ENCODE measurements at regions not wholly inside any gene's neighbourhood (a gene's known extent, or its start where the extent isn't known, plus 50 kb on each side); places are given as distances from the start of the nearest gene placed in this dataset.
"Not testable (repeated sequence)": the region's sequence is repeated elsewhere in the genome, so short reads cannot be mapped to it uniquely, and the experiment has no call there.

- DNase-seq: no peak
Observed at GRCh38 chr4:83758285-83758684, 222.4 kb downstream of the GPAT3 start.

DNA sequence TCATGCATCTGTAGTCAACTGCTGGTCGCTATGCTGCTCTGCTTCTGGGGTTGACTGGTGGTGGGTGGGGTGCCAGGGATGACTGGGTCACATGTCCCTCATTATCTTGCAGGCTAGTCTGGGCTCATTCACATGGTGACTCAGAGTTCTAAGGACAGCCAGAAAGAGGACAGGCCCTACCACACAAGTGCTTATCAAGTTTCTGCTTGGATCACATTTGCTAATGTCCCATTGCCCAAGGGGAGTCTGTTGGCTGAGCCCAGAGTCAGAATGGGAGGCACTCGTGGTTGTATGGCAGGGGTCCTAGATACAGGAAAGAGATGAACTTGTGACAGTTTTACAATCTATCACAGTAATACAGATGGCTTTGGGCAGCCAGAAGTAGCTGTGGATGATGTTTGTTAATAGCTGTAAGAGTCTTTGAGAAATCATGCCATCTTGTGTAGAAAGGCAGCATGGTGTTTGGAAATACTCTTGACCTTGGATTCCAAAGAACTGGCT lies 221.3 kb downstream of the GPAT3 start:
- DNase-seq: no peak

DNA sequence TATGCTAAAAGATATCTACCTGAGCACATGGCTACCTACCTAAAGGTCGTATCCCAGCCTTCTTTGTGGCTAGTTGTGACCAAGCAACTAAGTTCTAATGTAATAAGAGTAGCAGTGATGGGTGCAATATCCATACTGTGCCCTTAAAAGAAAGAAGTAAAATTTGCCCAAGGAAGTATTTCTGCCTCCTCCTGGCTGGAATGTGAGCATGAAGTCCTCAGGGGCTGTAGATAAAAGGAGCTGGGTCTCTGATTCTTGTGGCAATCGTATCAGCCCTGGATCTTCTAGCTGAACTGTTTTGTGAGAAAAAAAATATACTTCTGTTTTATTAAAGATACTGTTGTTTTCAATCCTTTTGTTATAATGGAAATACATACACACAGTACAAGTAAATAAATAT lies 217.4 kb downstream of the GPAT3 start:
- DNase-seq: no peak

- DNase-seq: no peak
Observed at GRCh38 chr4:83751336-83751949, 215.5 kb downstream of the GPAT3 start.

GRCh38 chr4:83748711-83749110 lies 212.8 kb downstream of the GPAT3 start:
- no peak for DNase-seq

- DNase-seq: no peak
Observed at GRCh38 chr4:83738895-83739294, 203.0 kb downstream of the GPAT3 start.

GRCh38 chr4:83734576-83734975 lies 198.7 kb downstream of the GPAT3 start:
- DNase-seq: no peak

DNA sequence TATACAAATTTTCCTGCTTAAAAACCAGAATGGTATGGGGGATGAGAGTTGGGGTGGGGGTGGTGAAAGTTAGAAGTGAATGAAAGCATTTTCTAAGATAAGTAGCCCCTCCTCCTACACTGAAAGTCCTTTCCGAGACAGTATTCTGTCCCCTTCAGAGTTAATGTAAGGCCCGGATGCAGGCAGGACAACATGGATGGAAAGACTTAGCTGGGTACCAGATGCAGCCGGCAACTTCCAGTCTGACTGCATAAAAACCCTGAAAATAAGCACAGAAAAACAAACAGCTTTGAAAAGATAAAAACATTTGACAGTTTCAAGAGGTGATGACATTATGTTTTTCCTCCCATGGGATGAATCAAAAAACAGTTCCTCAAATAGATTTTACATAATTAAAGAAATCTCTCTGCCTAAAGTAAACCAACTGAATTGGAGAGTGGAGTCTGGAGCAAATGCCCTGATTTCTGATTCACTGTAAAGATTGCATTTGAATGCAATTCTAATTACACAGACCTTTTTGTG lies 196.3 kb downstream of the GPAT3 start:
- DNase-seq: no peak

- DNase-seq: no peak
Observed at GRCh38 chr4:83731609-83732008, 195.7 kb downstream of the GPAT3 start.

GRCh38 chr4:83730958-83731357 lies 195.1 kb downstream of the GPAT3 start:
- not testable (repeated sequence) for DNase-seq

DNA sequence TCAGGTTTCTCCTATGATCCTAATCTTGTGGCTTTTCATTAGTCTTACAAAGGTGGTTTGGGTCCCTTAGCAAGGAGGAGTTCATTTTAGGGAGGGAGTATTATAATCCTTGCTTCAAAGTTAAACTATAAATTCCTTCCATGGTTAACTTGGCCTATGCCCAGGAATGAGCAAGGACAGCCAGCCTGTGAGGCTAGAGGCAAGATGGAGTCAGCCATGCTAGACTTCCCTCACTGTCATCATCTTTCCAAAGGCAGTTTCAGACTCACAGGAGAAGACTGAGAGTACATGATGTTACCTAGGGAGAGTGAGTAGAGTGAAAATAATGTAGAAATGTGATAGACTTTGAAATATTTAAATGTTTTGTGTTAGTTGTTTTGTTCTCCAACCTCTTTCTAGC lies 192.3 kb downstream of the GPAT3 start:
- DNase-seq: no peak

DNA sequence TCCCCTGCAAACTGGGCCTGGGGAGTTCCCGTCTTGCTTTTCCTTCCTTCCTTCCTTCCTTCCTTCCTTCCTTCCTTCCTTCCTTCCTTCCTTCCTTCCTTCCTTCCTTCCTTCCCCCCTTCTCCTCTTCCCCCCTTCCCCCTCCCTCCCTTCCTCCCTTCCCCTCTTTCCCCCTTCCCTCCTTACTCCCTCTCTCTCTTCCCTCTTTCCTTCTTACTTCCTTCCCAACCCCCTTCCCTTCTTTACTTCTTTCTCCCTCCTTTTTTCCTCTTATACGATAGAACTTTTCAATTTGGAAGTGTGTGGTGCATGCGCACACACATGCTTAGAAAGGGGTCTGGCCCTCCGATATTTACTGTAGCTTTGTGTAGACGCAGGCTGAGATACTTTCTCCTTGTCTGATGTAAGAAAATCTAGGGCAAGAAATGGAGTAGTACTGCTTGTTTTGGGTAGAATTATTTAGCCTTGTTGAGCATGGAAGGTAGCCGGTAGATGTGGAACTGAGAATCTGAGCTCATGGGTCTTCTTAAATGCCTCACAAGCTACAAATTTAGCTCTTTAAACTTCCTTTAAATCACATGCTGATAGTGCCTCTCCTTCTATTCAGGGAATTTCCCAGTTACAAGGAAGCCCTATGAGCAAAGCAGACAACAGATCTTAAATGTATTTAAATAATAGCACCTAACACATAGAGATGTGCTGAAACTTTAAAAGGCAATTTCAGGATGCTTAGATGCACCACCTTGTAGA lies 189.6 kb downstream of the GPAT3 start:
- no peak for DNase-seq

GRCh38 chr4:83724485-83725335 lies 188.8 kb downstream of the GPAT3 start:
- peak; percentile 31 for DNase-seq

DNA sequence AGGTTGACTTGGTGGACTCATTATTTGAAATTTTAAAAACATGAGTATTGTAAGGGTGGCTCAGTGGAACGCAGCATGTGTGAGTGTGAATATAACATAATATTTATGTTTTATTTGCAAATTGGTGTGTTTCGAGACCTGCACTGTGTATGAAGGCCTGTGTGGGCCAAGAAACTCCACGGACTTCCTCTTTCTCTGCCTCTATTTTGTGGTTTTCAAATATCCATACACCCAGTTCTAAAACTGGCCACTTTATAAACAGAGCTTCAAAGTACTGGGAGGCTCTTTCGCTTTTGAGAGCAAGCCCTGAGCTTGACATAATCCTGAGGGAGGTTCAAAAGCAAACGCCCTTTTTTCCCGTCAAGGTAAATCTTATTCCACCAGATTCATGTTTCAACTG lies 187.7 kb downstream of the GPAT3 start:
- no peak for DNase-seq

DNA sequence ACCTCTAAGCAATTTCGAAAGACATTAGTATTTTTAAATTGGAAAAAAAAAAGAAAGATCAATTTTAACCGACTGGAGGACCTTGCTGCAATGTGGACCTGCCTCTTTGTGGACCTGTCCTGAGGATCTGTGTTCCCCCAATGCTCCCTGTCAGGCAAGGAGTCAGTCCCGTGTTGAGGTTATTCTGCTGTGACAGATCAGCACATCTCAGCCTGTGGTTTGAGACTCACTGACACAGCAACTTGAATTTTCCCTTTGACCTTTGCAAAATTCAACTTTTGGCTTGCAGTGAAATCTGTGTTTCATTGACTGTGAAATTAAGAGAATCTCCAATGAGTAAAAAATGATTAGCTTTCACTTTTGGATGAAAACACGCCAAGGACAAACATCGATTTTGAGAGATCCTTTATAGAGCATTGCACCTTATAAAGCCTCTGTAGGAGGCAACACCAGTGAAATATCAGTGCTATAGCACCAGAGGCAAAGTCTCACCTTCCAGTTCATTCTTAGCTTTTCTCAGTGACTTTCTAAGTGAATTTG lies 186.9 kb downstream of the GPAT3 start:
- DNase-seq: no peak

DNA sequence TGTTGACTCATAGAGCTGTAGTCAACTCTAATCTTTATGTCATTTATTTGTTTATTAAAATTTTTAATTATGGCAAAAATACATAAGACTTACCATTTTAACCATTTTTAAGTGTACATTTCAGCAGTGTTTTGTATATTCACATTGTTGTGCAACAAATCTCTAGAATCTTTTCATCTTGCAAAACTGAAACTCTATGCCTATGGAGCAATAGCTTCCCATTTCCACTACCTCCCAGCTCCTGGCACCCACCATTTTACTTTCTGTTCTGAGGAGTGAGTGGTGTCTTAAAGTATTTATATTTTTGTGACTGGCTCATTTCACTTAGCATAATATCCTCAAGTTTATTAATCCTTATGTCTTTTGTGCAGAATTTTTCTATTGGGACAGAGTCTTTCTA lies 181.0 kb downstream of the GPAT3 start:
- no peak for DNase-seq

GRCh38 chr4:83712890-83713289 lies 177.0 kb downstream of the GPAT3 start:
- DNase-seq: no peak

GRCh38 chr4:83709627-83710026 lies 173.7 kb downstream of the GPAT3 start:
- peak; percentile 61 for DNase-seq

DNA sequence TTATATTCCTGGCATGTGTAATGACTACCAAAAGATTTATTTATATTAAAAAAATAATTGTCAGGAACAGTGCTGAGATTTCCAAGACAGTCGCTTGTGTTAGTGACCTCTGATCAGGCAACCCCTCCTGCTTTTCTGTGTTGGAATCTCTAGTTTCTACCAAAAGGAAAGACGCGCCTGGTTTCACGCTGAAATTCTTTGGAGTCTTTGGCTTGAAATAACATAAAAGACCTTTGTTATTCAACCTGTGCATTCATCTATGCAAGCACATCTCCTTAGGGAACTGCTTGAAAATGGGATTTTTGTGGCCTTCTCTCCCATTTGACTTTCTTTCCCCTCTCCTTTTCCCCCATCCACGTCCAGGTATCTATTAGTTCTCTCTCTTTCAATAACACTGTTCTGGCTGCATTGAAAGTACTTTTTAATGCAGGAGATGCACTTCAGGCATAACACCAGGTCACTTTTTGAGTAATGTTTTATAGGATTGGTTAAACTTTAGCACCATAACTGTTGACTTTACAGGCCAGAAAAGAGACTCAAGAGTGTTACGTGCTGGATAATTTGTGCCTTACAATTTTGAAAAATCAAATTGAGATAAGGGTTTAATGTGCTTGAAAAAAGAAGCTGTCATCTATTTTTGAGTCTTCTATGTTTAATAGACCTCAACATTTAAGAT lies 172.7 kb downstream of the GPAT3 start:
- no peak for DNase-seq

- DNase-seq: no peak
Observed at GRCh38 chr4:83704786-83705185, 168.9 kb downstream of the GPAT3 start.

GRCh38 chr4:83703752-83704151 lies 167.8 kb downstream of the GPAT3 start:
- no peak for DNase-seq

DNA sequence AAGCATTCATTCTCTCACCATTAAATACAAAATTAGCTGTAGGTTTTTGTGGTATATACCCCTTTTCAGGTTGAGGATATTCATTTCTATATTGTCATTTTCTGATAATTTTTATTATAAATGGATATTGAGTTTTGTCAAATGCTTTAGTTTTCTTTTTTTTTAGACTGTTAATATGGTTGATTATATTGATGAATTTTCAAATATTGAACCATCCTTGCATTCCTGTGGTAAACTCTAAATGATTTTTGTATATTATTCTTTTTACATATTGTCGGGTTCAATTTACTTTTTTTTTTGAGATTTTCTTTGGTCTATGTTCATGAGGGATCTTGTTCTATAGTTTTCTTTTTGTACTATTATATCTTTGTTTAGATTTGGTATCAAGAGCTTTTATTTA lies 165.1 kb downstream of the GPAT3 start:
- DNase-seq: no peak

DNA sequence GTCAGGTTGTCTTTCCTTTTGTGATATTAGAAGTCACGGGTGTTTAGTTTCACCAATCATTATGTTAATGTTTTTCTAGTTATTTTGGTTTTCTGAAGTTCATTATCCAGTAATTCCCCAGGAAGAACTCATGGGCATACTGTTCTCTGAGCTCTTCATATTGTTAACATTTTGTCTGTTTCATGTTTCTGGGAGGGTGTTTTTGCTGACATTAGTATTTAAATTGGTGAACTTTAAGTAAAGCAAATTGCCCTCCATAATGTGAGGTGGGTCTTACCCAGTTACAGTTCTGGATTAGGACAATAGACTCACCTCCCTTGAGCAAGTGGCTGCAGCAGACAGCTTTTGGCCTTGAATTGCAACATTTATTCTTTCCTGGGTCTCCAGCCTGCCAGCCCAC lies 163.4 kb downstream of the GPAT3 start:
- DNase-seq: no peak
